GM21723 (cell line): ENCODE measurements at regions not wholly inside any gene's neighbourhood (a gene's known extent, or its start where the extent isn't known, plus 50 kb on each side); places are given as distances from the start of the nearest gene placed in this dataset.
A peak's percentile ranks its signal among the peaks of the same experiment; 100 is the strongest.

Experiments
- ATAC-seq: cut with Tn5 transposase; IDR thresholded peaks from one replicate; pipeline ENCODE4 v1.9.1; 2021; ENCODE audit warnings: mild to moderate bottlenecking, moderate library complexity; ENCODE audit not compliant: unreplicated experiment

DNA sequence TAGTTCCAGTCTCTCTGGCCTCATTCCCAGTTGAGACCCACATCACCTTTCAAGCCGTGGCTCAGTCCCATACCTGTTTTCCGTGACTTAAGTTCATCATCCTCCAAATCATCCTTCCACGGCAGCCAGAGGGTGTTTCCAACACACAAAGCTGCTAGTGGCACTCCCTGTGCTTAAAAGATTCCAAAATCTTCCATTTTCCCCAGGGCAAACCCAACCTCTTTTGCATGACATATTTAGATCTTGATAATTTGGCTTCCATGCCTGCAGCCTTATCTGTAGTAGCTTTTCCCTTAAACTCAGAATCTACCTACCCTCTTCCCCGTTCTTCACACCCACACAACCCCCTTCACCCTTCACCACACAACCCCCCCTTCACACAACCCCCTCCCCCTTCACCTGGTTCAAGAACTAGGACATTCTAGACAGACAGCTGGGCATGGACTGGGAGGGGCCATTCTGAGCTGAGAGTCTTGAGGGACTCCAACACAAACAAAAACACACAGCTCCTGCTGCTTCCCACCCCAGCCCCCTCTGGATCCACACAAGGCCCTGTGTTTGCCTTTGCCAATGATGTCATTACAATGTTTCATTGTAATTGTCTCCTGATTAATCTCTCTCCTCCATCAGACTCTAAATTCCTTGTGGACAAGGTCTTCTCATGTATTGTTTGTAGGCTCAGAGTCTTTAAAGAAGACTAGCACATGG lies 268.2 kb downstream of the SH3GL2 start:
- ATAC-seq, result no peak

DNA sequence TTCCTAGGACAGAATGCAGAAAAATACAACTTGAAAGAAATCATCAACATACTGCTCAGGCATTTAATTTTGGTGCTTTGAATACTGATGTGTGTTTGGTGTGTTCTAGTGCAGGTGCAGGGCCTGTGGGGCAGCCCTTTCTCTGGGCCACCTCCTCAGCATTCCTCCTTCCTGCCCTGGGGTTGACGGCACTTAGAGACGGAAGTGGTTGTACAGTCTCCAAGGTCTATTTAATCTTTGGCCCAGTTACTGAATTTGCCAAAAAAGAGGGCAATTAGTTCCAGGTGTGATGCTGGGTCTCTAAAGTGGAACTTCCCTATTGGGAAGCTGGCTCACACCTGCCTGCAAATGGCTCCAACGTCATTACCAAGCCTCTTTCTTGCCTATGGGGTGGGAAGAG lies 269.0 kb downstream of the SH3GL2 start:
- ATAC-seq, result no peak

DNA sequence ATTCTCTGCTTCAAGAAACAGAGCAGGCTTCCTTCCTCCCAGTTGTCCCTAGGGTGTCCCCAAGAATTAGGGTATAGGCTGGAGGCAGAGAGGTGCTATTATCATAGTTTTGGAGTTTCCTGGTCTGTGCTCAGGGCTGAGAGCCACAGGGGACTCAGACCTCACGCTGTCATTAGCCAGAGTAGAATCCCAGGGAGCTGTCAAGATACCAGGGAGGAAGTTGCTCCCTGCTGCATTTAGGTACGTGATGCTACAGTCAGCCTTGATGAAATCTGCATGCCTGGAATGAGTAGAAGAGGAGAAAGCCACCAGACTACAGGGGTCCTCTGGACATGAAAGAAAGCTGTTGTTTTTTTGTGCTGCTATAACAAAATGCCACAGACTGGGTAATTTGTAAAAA lies 273.2 kb downstream of the SH3GL2 start:
- no peak for ATAC-seq

DNA sequence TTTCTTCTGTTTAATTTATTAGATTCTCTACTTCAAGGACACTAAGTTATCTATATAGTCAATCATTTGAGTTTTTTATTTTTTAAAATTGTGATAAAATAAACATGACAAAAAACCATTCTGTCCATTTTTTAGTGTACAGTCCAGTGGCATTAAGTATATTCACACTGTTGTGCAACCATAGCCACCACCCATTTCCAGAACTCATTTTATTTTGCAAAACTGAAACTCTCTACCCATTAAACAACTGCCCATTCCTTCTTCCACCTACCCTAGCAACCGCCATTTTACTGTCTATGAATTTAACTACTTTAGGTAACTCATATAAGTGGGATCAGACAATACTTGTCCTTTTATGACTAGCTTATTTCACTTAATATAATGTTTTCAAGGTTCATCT lies 275.6 kb downstream of the SH3GL2 start:
- ATAC-seq, result no peak

DNA sequence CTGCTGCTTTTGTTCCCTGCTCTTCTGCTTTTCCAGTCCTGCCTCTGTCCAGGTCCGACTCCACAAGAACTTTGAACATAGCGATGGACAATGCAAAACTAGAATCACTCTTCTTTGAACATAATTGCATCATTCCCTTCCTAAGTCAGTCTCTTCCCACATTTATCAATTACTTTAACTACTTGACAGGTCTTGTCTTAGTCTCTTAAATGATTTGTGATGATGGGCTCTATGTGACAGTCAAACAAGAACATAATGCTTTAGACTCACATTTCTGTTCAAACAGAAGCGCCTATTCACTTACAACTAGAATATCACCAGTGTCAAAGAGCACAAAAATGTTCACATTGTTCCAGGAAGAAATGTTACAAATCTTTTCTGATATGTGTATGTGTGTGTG lies 278.1 kb downstream of the SH3GL2 start:
- no peak for ATAC-seq

DNA sequence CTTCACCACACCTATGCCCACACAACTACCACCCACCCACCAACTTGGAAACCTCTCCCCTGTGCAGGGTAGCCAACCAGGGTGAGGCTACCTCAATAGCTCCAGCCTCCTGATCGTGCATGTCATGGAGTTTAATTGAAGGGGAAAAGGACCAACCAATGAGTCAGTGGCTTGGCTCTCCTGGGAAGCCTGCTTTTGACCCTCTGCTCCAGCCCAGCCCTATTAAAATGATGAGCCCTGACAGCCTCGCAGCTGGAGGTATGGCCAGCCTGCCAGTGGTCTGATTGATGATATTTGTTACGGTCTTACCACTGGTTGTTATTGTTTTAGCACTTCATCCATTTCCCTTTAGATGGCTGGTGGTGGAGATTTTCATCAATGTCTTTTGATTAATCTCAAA lies 280.4 kb downstream of the SH3GL2 start:
- no peak for ATAC-seq

DNA sequence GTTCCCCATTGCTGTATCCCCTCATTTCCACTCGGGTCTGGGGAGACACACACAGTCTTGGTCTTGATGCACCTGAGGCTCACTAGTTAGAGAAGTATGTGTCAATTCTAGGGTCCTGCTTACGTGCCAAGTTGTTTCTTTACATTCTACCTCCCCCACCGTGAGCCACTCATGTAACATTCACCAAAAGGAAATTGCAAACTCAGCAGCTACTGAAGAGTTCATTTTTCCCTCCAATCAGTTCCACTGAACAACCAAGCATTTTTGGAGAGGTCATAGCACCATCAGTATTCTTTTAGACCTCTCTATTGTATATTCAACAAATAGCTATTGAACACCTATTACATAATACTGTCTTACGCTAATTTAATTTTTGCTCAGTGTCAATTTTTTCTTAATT lies 281.1 kb downstream of the SH3GL2 start:
- no peak for ATAC-seq

DNA sequence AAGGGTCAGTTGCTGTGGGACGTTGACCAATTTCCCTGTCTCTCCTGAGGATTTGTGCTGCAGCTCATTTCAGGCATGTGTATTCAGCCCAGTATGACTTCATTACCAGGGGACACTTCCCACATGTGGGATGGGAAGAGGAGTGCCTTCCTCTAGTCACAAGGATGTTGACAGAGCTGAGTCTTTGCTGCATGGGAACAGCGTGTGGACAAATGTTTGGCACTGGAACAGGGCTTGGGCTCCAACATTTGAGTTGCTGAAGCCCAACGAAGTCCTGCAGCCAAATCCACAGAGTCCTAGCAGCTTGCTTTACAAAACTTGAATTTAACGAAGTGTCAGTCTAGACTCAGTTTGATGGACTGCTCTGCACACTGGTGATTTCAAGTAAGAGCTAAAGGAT lies 283.2 kb downstream of the SH3GL2 start:
- no peak for ATAC-seq

DNA sequence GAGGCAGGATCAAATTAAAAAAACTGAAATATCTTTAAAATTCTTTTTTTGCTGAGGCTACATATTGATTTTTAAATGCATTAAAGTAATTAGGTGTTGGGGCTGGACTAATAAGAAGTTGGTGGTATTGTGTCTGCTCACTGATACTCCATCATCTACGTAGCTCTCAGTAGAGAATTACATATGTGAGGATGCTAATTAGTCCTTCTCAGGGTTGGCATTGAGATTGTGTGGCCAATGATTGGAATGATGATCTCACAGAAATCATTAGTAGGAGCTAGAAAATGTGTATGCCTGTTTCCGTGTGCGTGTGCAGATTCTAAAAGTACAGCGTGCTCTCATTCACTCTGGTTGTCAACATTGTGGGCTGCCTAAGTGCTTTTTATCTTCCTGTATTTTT lies 283.8 kb downstream of the SH3GL2 start:
- no peak for ATAC-seq

DNA sequence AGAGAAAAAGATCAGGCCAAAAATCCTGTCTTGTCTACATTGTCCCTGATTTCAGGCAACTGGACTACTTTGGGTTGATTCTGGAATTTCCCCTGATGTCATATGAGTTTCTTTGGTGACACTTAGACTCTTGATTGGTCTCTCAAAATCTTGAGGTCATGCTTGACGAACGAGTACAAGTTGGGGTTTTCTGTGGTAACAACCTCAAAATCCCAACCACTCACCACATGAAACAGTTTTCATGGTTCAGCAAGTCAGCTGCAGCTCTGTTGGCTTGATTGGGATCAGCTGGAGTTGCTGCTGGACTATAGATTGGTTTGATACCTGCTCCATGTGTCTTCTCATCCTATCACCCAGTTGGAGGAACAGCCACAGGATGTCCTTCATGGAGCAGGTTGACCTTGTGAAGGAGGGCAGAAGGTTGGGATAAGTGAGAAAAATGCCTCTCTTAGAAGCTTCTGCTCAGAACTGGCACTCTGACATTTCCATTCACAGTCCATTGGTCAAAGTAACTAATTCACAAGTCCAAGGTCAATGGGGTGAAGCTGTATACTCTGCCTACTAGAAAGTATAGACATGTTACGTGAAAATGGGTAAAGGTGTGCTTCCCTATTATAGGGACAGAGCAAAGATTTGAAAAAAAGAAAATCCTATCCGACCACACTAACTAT lies 284.5 kb downstream of the SH3GL2 start:
- ATAC-seq, result peak; percentile 86

DNA sequence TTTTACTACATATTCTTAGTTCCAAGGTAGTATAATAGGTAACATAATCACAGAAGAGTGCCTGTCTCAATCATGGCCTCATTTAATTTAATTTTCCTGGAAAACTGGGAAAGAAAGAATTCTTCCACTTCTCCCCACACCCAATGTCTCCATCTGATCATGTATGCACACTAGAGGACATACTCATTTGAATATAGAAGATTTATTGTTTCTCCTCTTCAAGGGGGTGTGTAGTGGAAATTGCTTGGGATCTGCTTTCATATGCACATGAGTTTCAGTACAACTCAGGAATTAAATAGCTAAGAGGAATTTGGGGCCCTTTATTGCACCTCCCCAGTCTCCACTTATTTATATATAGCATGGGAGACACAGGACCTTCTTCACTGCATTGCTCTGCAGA lies 285.1 kb downstream of the SH3GL2 start:
- ATAC-seq, result no peak

DNA sequence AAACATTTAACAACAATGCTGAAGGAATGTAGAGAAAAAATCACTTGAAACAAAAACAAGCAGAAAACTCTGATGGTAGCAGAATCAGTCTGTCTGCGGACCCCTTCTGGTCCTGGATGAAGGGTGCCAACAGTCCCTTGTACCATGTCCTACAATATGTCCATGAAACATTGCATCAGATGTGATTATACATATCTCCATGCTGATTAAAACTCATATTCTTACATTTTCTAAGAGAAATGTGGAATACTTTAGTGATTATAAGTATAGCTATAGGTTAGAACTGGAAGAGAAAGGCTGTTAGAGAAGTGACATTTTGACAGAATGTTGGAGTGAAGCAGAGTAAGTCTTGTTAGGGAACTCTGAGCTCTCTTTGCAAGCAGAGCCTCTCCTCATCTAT lies 286.1 kb downstream of the SH3GL2 start:
- ATAC-seq, result no peak

DNA sequence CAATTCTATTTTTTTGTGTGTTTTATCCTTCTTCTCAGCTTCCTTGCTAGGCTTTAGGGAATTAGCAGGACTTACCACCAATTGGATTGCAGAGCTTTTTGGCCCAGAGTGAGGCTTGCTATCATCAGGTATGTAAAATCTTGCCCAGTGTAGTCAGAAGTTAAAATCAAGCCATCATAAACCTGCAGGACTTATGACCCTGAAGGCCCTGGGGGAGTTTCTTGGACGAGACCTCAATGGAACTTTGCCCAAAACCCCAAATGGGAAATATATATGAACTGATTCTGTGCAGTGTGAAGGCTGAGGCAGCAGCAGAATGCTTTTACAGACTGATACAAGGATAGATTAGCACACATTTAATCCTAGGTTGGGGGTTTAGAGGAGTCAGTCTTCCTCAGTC lies 287.0 kb downstream of the SH3GL2 start:
- no peak for ATAC-seq

DNA sequence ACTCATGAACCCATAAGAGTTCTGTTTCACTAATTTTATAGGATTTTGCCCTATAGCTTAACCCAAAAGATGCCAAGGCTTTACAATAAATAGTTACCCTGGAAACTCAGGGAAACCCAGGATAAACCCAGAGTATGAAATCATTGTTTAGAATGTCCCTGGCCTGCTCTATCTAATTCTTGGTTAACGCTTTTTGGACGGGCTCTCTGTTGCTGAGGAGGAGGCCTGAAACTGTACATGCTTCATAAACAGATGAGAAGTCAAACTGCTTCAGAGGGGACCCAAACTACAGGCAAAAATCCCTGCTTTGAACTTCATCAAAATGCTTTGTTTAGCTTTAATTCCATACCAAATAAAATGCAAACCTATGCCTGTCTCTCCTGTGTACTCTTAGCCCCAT lies 291.9 kb downstream of the SH3GL2 start:
- no peak for ATAC-seq

DNA sequence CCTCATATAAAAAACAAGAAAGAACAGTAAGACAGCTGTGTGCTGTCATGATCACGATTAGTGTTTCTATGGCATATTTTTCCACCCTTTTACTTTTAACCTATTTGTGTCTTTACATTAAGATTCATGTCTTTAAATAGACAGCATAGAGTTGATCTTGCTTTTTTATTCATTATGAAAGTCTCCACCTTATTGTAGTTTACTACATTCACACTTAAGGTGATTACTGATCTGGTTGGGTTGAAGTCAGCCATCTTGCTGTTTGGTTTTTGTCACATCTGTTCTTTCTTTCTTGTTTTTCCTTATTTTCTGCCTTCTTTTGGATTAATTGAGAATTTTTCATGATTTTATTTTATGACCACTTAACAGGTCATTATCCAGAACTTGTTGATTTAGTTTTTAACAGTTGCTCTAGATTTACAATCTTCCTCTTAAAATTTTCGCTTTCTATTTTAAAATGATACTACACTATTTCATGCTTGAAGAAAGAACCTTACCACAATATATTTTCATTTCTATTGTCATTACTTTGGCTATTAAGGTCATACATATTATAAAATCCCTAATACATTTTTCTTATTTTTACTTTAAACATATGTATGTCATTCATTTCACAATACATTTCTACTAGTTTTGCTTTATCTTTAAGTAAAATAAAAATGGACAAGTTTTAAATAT lies 292.5 kb downstream of the SH3GL2 start:
- ATAC-seq, result no peak

DNA sequence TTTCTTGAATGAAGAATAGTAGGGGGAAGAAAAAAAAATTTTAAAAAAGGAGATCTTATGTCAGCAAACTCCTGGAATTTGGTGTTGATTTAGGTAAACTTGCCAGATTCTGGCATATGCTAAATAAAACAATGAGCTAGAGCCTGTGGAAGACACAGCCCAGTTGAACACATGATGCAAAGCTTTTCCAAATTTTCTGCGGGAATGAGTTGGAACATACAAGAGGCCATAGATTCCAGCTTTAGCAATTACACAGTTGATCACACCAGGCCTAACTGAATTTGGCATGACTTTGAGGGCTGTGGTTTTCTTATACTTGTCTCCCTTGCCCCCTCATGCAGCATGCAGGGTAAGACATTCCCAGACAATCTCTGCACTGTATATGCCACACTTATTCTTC lies 297.0 kb downstream of the SH3GL2 start:
- ATAC-seq, result no peak

DNA sequence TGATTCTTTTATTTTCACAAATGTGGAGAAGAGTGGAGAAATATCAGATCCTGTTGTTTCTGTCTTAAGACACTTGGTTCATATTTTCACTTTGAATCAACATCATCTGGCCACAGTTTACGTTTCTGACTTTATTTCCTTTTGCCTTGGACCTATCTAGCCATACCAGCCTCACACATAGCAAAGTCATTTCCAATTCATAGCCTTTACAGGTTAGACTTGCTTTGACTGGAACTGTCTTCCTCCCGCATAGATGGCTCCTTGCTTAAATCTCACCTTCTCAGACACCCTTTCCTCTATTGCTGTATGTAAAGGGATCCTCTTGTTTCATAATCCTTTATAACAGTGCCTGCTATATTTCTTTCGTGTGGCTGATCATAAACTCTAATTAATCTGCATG lies 297.8 kb downstream of the SH3GL2 start:
- no peak for ATAC-seq

DNA sequence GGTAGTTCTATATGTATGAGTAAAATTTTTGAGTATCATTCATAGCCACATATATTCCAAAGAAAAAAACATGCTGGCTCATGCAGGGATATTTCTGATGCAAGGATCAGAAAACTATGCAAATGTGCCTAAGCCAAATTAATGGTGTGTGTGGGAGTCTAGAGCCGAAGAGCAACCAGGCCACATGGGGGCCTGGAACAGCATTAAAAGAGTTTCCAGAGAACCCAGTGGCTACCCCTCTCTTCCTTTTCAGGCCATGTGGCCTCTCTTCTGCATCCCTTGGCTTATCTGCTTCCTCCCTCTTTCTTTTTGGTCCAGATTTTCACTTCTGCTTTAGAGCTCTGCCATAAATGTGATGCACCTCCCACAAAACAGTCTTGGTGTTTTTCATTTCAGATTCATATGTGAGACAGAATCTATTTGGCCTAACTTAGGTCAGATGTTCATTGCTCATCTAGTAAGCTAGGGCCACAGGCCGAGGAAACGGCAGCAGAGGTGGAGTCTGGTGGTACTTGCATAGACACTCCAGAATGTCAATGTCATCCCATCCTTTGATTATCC lies 300.0 kb downstream of the SH3GL2 start:
- ATAC-seq, result no peak

DNA sequence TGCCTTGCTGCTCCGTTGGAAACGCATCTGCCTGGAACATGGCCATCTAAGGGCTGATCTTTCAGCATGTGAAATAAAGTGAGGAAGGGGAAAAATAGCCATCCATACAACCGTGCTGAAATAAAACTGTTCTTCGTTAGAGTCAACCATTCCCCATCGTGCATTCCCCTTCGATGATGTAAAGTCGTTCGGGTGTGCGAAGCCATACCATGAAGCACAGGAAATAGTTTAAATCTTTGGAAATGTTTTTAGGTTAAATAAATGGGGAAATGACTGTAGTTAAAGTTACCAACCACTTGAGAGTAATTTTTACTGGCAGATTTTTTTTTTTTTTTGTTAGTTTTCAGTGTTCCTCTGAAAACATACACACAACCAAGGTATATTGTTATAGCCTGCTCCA lies 302.5 kb downstream of the SH3GL2 start:
- ATAC-seq, result no peak

DNA sequence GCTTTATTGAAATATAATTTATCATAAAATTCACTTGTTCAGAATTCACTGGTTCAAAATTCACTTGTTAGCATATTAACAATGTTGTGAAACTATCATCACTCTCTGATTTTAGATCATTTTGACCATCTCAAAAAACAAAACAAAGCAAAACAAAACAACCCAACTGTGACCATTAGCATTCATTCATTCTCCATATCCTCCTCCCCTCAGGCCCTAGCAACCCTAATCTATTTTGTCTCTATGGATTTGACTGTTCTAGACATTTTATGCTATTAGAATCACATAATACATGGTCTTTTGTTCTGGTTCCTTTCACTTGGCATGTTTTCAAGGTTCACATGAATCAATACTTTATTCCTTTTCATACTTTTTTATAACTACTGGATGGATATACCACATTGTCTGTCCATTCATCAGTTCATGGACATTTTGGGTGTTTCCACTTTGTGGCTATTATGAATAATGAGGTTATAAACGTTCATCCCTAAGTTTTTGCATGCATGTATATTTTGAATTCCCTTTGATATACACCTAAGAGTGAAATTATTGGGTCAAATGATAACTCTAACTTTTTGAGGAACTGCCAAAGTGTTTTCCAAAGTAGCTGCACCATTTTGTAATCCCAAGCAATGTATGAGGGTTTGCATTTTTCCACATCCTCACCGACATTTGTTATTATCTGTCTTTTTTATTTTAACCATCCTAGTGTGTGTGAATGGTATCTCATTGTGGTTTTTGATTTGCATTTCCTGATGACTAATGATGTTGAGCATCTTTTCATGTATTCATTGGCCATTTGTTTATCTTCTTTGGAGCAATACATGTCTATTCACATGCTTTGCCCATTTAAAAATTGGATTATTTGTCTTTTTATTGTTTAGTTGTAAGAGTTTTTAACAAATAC lies 304.1 kb downstream of the SH3GL2 start:
- no peak for ATAC-seq

DNA sequence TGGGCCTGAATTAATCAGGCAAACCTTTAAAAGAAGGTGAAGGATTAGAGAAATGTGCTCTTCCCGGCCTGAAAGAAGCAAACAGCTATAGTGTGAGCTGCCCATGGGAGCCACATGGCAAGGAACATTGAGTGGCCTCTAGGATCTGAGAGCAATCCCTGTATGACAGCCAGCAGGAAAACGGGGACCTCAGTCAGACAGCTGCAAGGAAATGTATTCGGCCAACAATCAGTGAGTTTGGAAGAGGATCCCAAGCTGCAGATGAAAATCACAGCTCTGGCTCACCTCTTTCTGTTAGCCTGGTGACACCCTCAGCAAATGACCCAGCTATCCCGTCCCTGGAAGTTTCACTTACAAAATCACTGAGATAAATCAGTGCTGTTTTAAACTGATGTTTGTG lies 309.2 kb downstream of the SH3GL2 start:
- ATAC-seq, result no peak
